ENCODE measurements at regions not wholly inside any gene's neighbourhood (a gene's known extent, or its start where the extent isn't known, plus 50 kb on each side); places are given as distances from the start of the nearest gene placed in this dataset.

- H3F3A ChIP-seq (ENCODE audit: insufficient read depth, low read length): no peaks in the 10 kb centered on the region
- H2AFZ ChIP-seq (ENCODE audit: low read length): no peak overlapping the region
- no peaks in the 10 kb centered on the region for H3K9me2 ChIP-seq (replicated peaks; ENCODE audit: insufficient read depth, low read length)
- H3K4me3 ChIP-seq (ENCODE audit: low read length): no peak overlapping the region
- no peak for TF ChIP-seq EZH2phosphoT487 (IDR thresholded peaks at IDR 0.05; ENCODE audit: low read length)
- no peak for TF ChIP-seq CTCF (IDR thresholded peaks at IDR 0.05; ENCODE audit: low read length)
- no peak for TF ChIP-seq EZH2 (optimal IDR thresholded peaks at IDR 0.05; ENCODE audit: low read depth, low read length)
- no peaks in the 10 kb centered on the region for H4K20me1 ChIP-seq (ENCODE audit: insufficient read depth, low read length)
- H3K27ac ChIP-seq (ENCODE audit: low read length): no peak overlapping the region
- H3K4me2 ChIP-seq (ENCODE audit: low read depth, low read length): no peak overlapping the region
- no peaks in the 10 kb centered on the region for H3K79me2 ChIP-seq (ENCODE audit: low read length)
- no peaks in the 10 kb centered on the region for H3K36me3 ChIP-seq (replicated peaks; ENCODE audit: insufficient read depth, low read length)
- H3K9ac ChIP-seq (ENCODE audit: low read length): no peak overlapping the region
- H3K9me3 ChIP-seq (replicated peaks; ENCODE audit: insufficient read depth, low read length): no peaks in the 10 kb centered on the region
- DNase-seq: no peak
- no peaks in the 10 kb centered on the region for H3K27me3 ChIP-seq (replicated peaks; ENCODE audit: insufficient read depth, low read length)
- no peaks in the 10 kb centered on the region for H3K4me1 ChIP-seq (ENCODE audit: low read length)
These were observed 98.7 kb downstream of the C16orf95 start for GRCh38 chr16:87218281-87219055.

- no peaks in the 10 kb centered on the region for H3K9me3 ChIP-seq (replicated peaks; ENCODE audit: insufficient read depth, low read length)
- H3K4me3 ChIP-seq (ENCODE audit: low read length): no peak overlapping the region
- H3K27me3 ChIP-seq (replicated peaks; ENCODE audit: insufficient read depth, low read length): no peaks in the 10 kb centered on the region
- H3K9ac ChIP-seq (ENCODE audit: low read length): no peak overlapping the region
- H3K9me2 ChIP-seq (replicated peaks; ENCODE audit: insufficient read depth, low read length): no peaks in the 10 kb centered on the region
- H3F3A ChIP-seq (ENCODE audit: insufficient read depth, low read length): no peaks in the 10 kb centered on the region
- no peaks in the 10 kb centered on the region for H4K20me1 ChIP-seq (ENCODE audit: insufficient read depth, low read length)
- no peaks in the 10 kb centered on the region for H3K36me3 ChIP-seq (replicated peaks; ENCODE audit: insufficient read depth, low read length)
- H3K79me2 ChIP-seq (ENCODE audit: low read length): no peaks in the 10 kb centered on the region
- TF ChIP-seq EZH2 (optimal IDR thresholded peaks at IDR 0.05; ENCODE audit: low read depth, low read length) (no peak), CTCF (IDR thresholded peaks at IDR 0.05; ENCODE audit: low read length) (no peak), EZH2phosphoT487 (IDR thresholded peaks at IDR 0.05; ENCODE audit: low read length) (no peak)
- H2AFZ ChIP-seq (ENCODE audit: low read length): no peak overlapping the region
- no peak for DNase-seq
- H3K4me2 ChIP-seq (ENCODE audit: low read depth, low read length): no peak overlapping the region
- H3K27ac ChIP-seq (ENCODE audit: low read length): no peak overlapping the region
- no peaks in the 10 kb centered on the region for H3K4me1 ChIP-seq (ENCODE audit: low read length)
These were observed 97.8 kb downstream of the C16orf95 start for GRCh38 chr16:87219287-87219909.

- H2AFZ ChIP-seq (ENCODE audit: low read length): no peak overlapping the region
- H3K4me2 ChIP-seq (ENCODE audit: low read depth, low read length): no peak overlapping the region
- H3F3A ChIP-seq (ENCODE audit: insufficient read depth, low read length): no peaks in the 10 kb centered on the region
- H3K9ac ChIP-seq (ENCODE audit: low read length): no peak overlapping the region
- H3K9me2 ChIP-seq (replicated peaks; ENCODE audit: insufficient read depth, low read length): no peaks in the 10 kb centered on the region
- H3K79me2 ChIP-seq (ENCODE audit: low read length): no peaks in the 10 kb centered on the region
- no peak overlapping the region for H3K27ac ChIP-seq (ENCODE audit: low read length)
- H3K9me3 ChIP-seq (replicated peaks; ENCODE audit: insufficient read depth, low read length): no peaks in the 10 kb centered on the region
- H3K4me3 ChIP-seq (ENCODE audit: low read length): no peak overlapping the region
- no peak for DNase-seq
- H3K4me1 ChIP-seq (ENCODE audit: low read length): no peaks in the 10 kb centered on the region
- H4K20me1 ChIP-seq (ENCODE audit: insufficient read depth, low read length): no peaks in the 10 kb centered on the region
- TF ChIP-seq EZH2 (optimal IDR thresholded peaks at IDR 0.05; ENCODE audit: low read depth, low read length) (no peak), CTCF (IDR thresholded peaks at IDR 0.05; ENCODE audit: low read length) (no peak), EZH2phosphoT487 (IDR thresholded peaks at IDR 0.05; ENCODE audit: low read length) (no peak)
- H3K27me3 ChIP-seq (replicated peaks; ENCODE audit: insufficient read depth, low read length): no peaks in the 10 kb centered on the region
- H3K36me3 ChIP-seq (replicated peaks; ENCODE audit: insufficient read depth, low read length): no peaks in the 10 kb centered on the region
These were observed 95.6 kb downstream of the C16orf95 start for GRCh38 chr16:87221633-87222032.
